ENCODE measurements at regions not wholly inside any gene's neighbourhood (a gene's known extent, or its start where the extent isn't known, plus 50 kb on each side); places are given as distances from the start of the nearest gene placed in this dataset.

GRCh38 chr1:106200711-106201110, 855.8 kb upstream of the PRMT6 start:
- Mint-ChIP-seq H3K36me3 (no peaks in the 10 kb centered on the region), H3K9me3 (peaks cover 0 to 10% (median 1%) of the 10 kb centered on the region in 7 donors), H3K4me3 (no peak overlapping the region), H3K27ac (no peak overlapping the region), H3K4me1 (no peaks in the 10 kb centered on the region), H3K27me3 (ENCODE audit: low read depth in 3 of 3) (peaks cover 0 to 2% (median 0%) of the 10 kb centered on the region in 3 donors)
- Histone ChIP-seq H2AFZ (ENCODE audit: insufficient read depth, low read depth, low read length, poor library complexity, severe bottlenecking) (no peak overlapping the region), H3K9me3 (replicated peaks in 1 of 2; ENCODE audit: control insufficient read depth in 1 of 2, insufficient read depth in 1 of 2, low read length in 2 of 2) (no peaks in the 10 kb centered on the region), H3K9ac (ENCODE audit: insufficient read depth, low read length, poor library complexity, severe bottlenecking) (no peak overlapping the region), H3K4me1 (ENCODE audit: control insufficient read depth in 1 of 2, insufficient read depth in 2 of 2, low read length in 2 of 2) (no peaks in the 10 kb centered on the region), H3K4me2 (replicated peaks; ENCODE audit: extremely low read depth, low read length, poor library complexity, severe bottlenecking) (no peak overlapping the region), H3K79me2 (ENCODE audit: insufficient read depth, low read length) (no peaks in the 10 kb centered on the region), H3K36me3 (replicated peaks in 1 of 2; ENCODE audit: control insufficient read depth in 1 of 2, insufficient read depth in 2 of 2, low read length in 2 of 2) (no peaks in the 10 kb centered on the region), H3K4me3 (replicated peaks in 1 of 3; ENCODE audit: low read depth in 2 of 3, low read length in 3 of 3) (no peak overlapping the region), H3K27ac (ENCODE audit: low read depth in 1 of 2, low read length in 2 of 2) (no peak overlapping the region), H4K20me1 (ENCODE audit: insufficient read depth, low read length) (no peaks in the 10 kb centered on the region), H3K27me3 (ENCODE audit: control insufficient read depth in 2 of 2, insufficient read depth in 2 of 2, low read length in 2 of 2) (no peaks in the 10 kb centered on the region)
- no peak for TF ChIP-seq CTCF (IDR thresholded peaks at IDR 0.05)
- intact Hi-C loops (cut with micrococcal nuclease), result no loop called here
- no CpG with 5 or more reads among the region's 3 CpGs for WGBS (ENCODE audit: insufficient coverage)
- DNase-seq, result no peak

GRCh38 chr1:106207185-106207584, 849.3 kb upstream of the PRMT6 start:
- Mint-ChIP-seq H3K27me3 (ENCODE audit: low read depth in 3 of 3) (peaks cover 0 to 2% (median 0%) of the 10 kb centered on the region in 3 donors), H3K36me3 (no peaks in the 10 kb centered on the region), H3K9me3 (peaks cover 0 to 5% (median 1%) of the 10 kb centered on the region in 7 donors), H3K27ac (no peak overlapping the region), H3K4me1 (no peaks in the 10 kb centered on the region), H3K4me3 (no peak overlapping the region)
- no peaks in the 10 kb centered on the region for H3K9me3 ChIP-seq (replicated peaks in 1 of 2; ENCODE audit: control insufficient read depth in 1 of 2, insufficient read depth in 1 of 2, low read length in 2 of 2)
- no peak for TF ChIP-seq CTCF (IDR thresholded peaks at IDR 0.05)
- H3K27ac ChIP-seq (ENCODE audit: low read depth in 1 of 2, low read length in 2 of 2), result no peak overlapping the region
- H3K27me3 ChIP-seq (ENCODE audit: control insufficient read depth in 2 of 2, insufficient read depth in 2 of 2, low read length in 2 of 2), result no peaks in the 10 kb centered on the region
- H3K79me2 ChIP-seq (ENCODE audit: insufficient read depth, low read length), result no peaks in the 10 kb centered on the region
- intact Hi-C loops (cut with micrococcal nuclease), result no loop called here
- DNase-seq, result no peak
- no peaks in the 10 kb centered on the region for H3K36me3 ChIP-seq (replicated peaks in 1 of 2; ENCODE audit: control insufficient read depth in 1 of 2, insufficient read depth in 2 of 2, low read length in 2 of 2)
- H2AFZ ChIP-seq (ENCODE audit: insufficient read depth, low read depth, low read length, poor library complexity, severe bottlenecking), result no peak overlapping the region
- WGBS (ENCODE audit: insufficient coverage), result no CpG with 5 or more reads among the region's 1 CpG
- no peaks in the 10 kb centered on the region for H3K4me1 ChIP-seq (ENCODE audit: control insufficient read depth in 1 of 2, insufficient read depth in 2 of 2, low read length in 2 of 2)
- H4K20me1 ChIP-seq (ENCODE audit: insufficient read depth, low read length), result no peaks in the 10 kb centered on the region
- no peak overlapping the region for H3K9ac ChIP-seq (ENCODE audit: insufficient read depth, low read length, poor library complexity, severe bottlenecking)
- no peak overlapping the region for H3K4me2 ChIP-seq (replicated peaks; ENCODE audit: extremely low read depth, low read length, poor library complexity, severe bottlenecking)
- H3K4me3 ChIP-seq (replicated peaks in 1 of 3; ENCODE audit: low read depth in 2 of 3, low read length in 3 of 3), result no peak overlapping the region
